GM21381 (cell line): ENCODE measurements at regions not wholly inside any gene's neighbourhood (a gene's known extent, or its start where the extent isn't known, plus 50 kb on each side); places are given as distances from the start of the nearest gene placed in this dataset.

Experiments used
- ATAC-seq: cut with Tn5 transposase; IDR thresholded peaks from one replicate; pipeline ENCODE4 v1.9.1; 2021; ENCODE audit warnings: mild to moderate bottlenecking, moderate library complexity; ENCODE audit not compliant: unreplicated experiment

GRCh38 chr9:80952363-80952922, 736.9 kb downstream of the TLE1 start:
- ATAC-seq = no peak

DNA sequence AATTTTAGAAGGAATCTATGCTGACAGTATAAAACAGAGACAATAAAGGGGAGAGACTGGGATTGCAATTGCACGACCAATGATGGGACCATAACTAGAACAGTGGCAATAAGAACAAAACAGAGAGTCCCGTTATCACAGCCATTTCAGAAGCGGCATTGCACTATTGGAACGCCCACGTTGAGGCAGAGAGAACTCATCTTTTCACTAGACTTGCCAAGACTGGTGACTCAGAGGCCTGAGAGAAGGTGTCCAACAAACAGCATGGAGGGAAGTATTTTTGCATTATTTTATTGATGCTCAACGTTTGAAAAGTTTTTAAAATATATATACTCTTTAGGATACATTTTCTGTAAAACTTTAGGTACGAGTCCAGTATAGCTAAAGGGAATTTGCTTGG, 737.7 kb downstream of the TLE1 start:
- ATAC-seq = no peak

GRCh38 chr9:80948876-80949275, 740.5 kb downstream of the TLE1 start:
- no peak for ATAC-seq

DNA sequence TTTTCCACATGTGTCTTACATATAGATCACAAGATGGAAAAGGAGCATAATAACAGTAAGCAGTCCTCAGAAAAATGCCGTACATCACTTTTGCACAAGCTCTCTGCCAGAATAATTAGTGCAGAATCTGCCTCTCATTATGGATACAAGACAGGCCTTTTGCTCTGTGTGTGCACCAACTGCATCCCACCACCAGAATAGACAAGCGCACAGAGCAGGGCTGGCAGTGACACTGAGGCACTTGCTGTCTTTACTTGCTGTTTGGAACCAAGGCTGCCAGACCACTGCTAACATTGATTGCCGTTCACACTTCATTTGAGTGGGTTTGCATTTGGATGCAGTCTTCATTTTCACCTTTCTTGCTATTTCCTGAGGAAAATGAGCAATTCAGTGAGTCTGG, 741.3 kb downstream of the TLE1 start:
- no peak for ATAC-seq

GRCh38 chr9:80946496-80947170, 742.7 kb downstream of the TLE1 start:
- ATAC-seq = no peak

GRCh38 chr9:80945436-80945835, 743.9 kb downstream of the TLE1 start:
- ATAC-seq = no peak

GRCh38 chr9:80937645-80938044, 751.7 kb downstream of the TLE1 start:
- no peak for ATAC-seq

DNA sequence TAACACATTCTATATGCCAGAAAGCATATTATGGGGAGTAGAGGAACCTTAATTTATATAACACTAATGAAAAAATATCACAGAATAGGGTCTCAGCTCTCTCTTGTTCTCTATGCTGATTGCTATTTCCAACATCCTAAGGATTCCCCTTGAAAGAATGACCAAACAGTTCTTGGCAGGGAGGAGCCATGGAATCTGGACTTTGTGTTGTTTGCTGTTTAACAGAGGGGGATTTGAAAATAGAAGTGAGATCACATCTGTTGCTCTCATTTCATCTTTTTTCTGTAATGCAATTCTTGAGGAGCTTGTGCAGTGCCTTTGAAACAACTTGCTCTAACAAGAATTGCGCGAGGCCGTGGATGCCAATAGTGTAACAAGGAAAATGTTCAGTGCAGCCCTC, 755.3 kb downstream of the TLE1 start:
- no peak for ATAC-seq

- no peak for ATAC-seq
These were observed 756.2 kb downstream of the TLE1 start for GRCh38 chr9:80932947-80933780.

DNA sequence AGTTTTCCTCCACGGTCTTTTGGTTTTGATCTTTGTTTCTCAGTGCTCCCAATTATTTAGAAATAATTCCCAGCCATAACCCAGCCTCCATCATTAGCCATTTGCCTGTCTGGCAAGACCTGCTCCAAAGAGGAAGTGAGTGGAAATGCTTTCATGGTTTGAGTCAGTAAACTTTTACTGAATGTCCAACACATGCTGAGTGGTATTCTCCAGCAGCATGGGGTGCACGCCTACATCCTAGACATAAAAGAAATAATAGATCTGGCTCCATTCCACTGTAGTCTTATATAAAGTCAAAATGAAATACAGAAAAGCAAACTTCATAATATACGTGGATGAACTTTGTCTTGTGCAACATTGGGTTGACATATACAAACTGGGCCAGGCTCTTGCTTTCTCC, 757.2 kb downstream of the TLE1 start:
- ATAC-seq = no peak

DNA sequence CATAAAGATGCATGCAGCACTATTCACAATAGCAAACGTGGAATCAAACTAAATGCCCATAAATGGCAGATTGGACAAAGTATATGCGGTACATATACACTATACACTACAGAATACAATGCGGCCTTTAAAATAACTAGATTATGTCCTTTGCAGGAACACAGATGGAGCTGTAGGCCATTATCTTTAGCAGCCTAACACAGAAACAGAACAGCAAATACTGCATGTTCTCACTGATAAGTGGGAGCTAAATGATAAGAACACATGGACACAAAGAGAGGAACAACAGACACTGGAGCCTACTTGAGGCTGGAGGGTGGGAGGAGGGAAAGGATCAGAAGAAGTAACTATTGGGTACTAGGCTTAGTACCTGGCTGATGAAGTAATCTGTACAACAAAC, 758.2 kb downstream of the TLE1 start:
- ATAC-seq = no peak

- no peak for ATAC-seq
These were observed 760.6 kb downstream of the TLE1 start for GRCh38 chr9:80928697-80929096.

DNA sequence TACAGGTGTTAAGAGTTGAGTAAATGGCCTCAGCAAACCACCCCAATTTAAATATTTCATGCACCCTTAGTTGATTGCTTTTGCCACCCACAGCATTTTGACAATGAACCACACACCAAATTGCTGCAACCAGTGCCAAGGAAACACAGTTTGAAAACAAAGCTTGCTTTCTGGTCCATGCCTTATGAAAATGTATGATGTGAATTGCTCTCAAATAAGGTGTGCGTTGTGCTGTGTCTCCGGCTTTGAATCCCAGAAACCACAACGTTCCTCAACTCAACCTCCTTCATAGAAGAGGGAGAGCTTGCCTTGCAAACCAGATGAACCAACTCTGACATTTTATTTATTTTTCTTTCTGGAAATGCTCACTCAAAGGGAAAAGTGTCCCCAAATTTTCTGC, 762.7 kb downstream of the TLE1 start:
- no peak for ATAC-seq

DNA sequence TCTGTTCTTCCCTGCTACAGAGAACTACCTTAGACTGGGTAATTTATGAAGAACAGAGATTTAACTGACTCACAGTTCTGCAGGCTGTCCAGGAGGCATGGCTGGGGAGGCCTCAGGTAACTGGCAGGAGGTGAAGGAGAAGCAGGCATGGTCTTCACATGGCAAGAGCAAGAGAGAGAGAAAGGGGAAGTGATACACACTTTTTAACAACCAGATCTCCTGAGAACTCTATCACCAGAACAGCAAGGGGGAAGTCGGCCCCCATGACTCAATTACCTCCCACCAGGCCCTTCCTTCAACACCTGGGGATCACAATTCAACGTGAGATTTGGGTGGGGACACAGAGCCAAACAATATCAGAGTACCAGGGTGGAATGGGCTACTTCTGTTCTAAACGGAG, 766.8 kb downstream of the TLE1 start:
- ATAC-seq = no peak

DNA sequence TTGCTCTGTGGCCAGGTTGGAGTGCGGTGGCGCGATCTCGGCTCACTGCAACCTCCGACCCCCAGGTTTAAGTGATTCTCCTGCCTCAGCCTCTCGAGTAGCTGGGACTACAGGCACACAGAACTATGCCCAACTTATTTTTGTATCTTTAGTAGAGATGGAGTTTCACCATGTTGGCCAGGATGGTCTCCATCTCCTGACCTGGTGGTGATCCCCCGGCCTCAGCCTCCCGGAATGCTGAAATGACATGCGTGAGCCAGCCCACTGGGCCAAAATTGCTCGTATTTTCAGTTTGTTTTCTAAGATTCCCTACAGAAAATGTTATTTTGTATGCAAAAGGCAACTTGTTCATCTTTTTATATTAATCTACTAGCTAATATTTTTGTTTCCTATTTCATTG, 782.6 kb downstream of the TLE1 start:
- ATAC-seq = no peak

DNA sequence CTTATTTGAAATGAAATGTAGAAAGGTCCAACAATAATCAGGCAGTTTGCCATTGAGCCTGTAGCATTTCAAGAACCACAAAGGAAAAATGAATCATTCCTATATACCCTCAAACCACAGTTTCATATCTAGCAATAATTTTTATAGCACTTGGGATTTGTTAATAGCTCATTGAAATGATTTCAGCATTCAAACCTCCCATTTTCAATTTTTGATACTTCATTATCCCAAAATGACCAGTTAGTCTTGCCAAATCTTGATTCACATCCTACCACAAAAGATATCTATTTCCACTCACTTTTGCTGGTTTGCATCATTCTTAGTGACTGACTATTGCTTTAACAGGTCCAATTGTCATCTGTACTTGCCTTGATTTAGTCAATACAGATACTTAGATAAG, 790.1 kb downstream of the TLE1 start:
- no peak for ATAC-seq

DNA sequence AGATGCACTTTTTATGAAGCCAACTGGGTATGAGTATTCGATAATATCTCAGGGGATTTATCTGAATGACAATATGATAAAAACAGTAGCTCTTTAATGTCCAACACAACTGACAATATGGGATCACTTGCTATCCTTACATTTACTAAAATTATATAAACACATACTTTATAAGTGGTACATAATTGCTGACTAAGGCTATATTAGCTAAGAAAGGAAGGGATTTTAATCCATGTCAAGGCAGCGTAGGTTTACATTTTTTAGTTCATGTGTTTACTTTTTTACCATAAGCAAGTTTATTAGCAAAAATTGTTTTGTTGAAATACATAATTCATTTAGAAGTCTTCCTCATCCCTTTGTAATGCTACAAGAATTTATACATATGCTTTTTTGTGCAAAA, 796.2 kb downstream of the TLE1 start:
- ATAC-seq = no peak

GRCh38 chr9:80892703-80893102, 796.6 kb downstream of the TLE1 start:
- ATAC-seq = no peak

DNA sequence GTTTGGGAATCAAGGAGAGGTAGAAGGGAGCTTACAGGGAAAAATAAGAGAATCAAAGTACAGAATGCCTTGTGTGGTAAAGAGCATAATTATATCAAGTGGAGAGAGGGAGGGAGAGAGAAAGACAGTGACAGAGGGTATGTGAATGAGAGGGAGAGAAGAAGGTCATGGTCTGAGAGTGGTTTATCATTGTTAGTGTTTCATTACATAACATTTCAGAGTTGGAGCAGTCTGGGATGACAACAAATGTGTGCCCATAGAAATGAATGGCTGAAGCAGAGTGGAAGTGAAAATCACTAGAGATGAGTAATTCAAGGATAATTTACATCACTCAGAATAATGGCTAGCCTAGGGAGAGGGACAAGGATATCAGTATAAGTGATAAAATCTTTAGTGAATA, 799.2 kb downstream of the TLE1 start:
- ATAC-seq = no peak

- no peak for ATAC-seq
These were observed 803.5 kb downstream of the TLE1 start for GRCh38 chr9:80885894-80886293.

DNA sequence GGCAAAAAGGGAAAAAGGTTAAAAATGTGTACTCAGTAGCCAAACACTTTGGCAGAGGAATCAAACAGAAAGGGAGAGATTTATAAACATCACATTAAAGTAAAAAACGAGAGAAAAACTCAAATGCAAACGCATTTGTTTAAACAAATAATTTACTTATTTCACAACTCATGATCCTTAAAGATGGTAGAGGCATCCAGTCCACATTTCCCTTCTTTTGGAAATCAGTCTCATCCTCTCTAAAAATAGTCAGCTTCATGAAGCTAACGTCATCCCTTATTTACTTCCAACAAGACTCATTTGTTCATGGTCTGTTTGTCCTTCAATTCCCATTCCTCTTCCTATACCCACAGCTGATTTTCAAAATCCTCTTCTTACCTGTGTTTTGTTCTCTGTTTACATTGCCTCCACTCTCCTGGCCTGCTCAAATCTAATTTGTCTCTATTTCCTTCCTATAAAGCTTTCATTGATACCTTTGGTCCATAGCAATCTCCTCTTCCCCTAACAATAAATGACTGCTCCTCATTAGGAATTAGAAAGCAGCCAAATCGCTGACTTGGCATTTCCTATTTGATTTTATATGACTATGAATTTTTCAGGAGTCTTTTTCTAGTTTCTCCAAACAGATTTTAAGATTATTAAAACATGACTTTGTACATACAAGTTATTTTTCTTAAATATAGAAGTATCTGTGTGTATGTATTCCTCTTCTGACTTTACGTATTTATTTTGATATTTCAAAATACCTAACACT, 805.3 kb downstream of the TLE1 start:
- no peak for ATAC-seq

- no peak for ATAC-seq
These were observed 805.9 kb downstream of the TLE1 start for GRCh38 chr9:80883426-80883825.
